K562 (cell line): ENCODE measurements at regions not wholly inside any gene's neighbourhood (a gene's known extent, or its start where the extent isn't known, plus 50 kb on each side); places are given as distances from the start of the nearest gene placed in this dataset.
A peak's percentile ranks its signal among the peaks of the same experiment; 100 is the strongest.
"Not testable (repeated sequence)": the region's sequence is repeated elsewhere in the genome, so short reads cannot be mapped to it uniquely, and the experiment has no call there.

Source experiments
- ATAC-seq: fragments of 200-7000 bp; cut with Tn5 transposase; 3 replicates; pipeline ENCODE4 v1.9.1; 2020; ENCODE audit warnings: moderate library complexity
- BruUV-seq: library from RNA; stranded (reverse); fragments of 400-500 nt; replicated peaks from 2 replicates; lab custom pipeline; 2021; lab: Mats Ljungman, UMichigan
- CTCF ChIA-PET: fragments of 300-600 bp; formaldehyde crosslinking; extraction: SDS; loops from one replicate; lab custom pipeline; 2021; ENCODE audit warnings: low intra/inter-chr PET ratio; lab: Yijun Ruan, JAX
- POLR2A ChIA-PET: fragments of 300-600, 350-650 bp; sonication (Branson Sonifier 250); formaldehyde crosslinking; extraction: SDS; loops from one replicate; lab custom pipeline; 2021; ENCODE audit warnings: antibody characterized with exemption, inconsistent platforms; lab: Yijun Ruan, JAX
- DNase-seq, 4 experiments: peaks; one replicate each; pipeline versions ENCODE4 v3.0.0 to v3.0.0-alpha.2; 2011 to 2018; ENCODE audit warnings: low spot score in 3 of 4, mixed read lengths in 3 of 4; ENCODE audit errors: extremely low read depth in 1 of 4
- FAIRE-seq: peaks from 2 replicates; lab custom pipeline; 2011; peaks lifted over from hg19 to GRCh38; lab: Jason Lieb, UNC
- H2AFZ ChIP-seq: 2 replicates; pipeline ENCODE4 v1.6.0; 2011; ENCODE audit warnings: low read depth, low read length, control low read depth, inconsistent platforms
- H3K27ac ChIP-seq: fragments of 200-600 bp; 3 replicates; pipeline ENCODE4 v1.8.0; 2011; ENCODE audit warnings: low read depth, mild to moderate bottlenecking, control low read depth, inconsistent platforms, low read length, moderate library complexity, mixed read lengths; ENCODE audit errors: extremely low read depth
- H3K27me3 ChIP-seq, 2 experiments: fragments of 300-600 bp in 1 of 2; 2 replicates in 1 of 2; 3 replicates in 1 of 2; pipeline versions ENCODE4 v1.6.0 to v1.8.0; 2011; ENCODE audit warnings: inconsistent platforms in 2 of 2, low read length in 2 of 2, mild to moderate bottlenecking in 1 of 2, mixed read lengths in 1 of 2, moderate library complexity in 1 of 2; ENCODE audit not compliant: control insufficient read depth in 2 of 2, insufficient read depth in 2 of 2
- H3K36me3 ChIP-seq: fragments of 300-600 bp; 3 replicates; pipeline ENCODE4 v1.8.0; 2011; ENCODE audit warnings: mild to moderate bottlenecking, low read length, inconsistent platforms; ENCODE audit not compliant: control insufficient read depth, insufficient read depth
- H3K4me1 ChIP-seq, 2 experiments: fragments of 200-600 bp in 1 of 2; replicated peaks in 1 of 2; 2 replicates in 1 of 2; 3 replicates in 1 of 2; pipeline versions ENCODE4 v1.5.1 to v1.8.0; 2011; ENCODE audit warnings: inconsistent platforms in 2 of 2, low read length in 2 of 2, mild to moderate bottlenecking in 1 of 2, mixed read lengths in 1 of 2, moderate library complexity in 1 of 2; ENCODE audit not compliant: control insufficient read depth in 2 of 2, insufficient read depth in 2 of 2
- H3K4me2 ChIP-seq: 2 replicates; pipeline ENCODE4 v1.6.1; 2011; ENCODE audit warnings: low read length, control low read depth, inconsistent platforms, mixed read lengths; ENCODE audit not compliant: insufficient read depth
- H3K4me3 ChIP-seq: fragments of 200-600 bp; sonication (generic), shearing (Covaris generic); 2 replicates; pipeline ENCODE4 v1.5.1; 2016; ENCODE audit warnings: control low read depth, inconsistent platforms
- H3K79me2 ChIP-seq: fragments of 200-600 bp; 3 replicates; pipeline ENCODE4 v1.8.0; 2011; ENCODE audit warnings: low read length, inconsistent platforms; ENCODE audit not compliant: control insufficient read depth, insufficient read depth
- H3K9ac ChIP-seq, 2 experiments: 2 replicates each; pipeline versions ENCODE4 v1.6.0 to v1.6.1; 2011; ENCODE audit warnings: low read depth in 2 of 2, low read length in 2 of 2, control low read depth in 1 of 2, inconsistent platforms in 1 of 2, mild to moderate bottlenecking in 1 of 2, mixed read lengths in 1 of 2; ENCODE audit not compliant: insufficient read depth in 1 of 2
- H3K9me1 ChIP-seq: one replicate; pipeline ENCODE4 v1.6.0; 2011; ENCODE audit warnings: inconsistent platforms, mild to moderate bottlenecking, low read length, moderate library complexity; ENCODE audit not compliant: control insufficient read depth, insufficient read depth
- H3K9me3 ChIP-seq: replicated peaks from 2 replicates; pipeline ENCODE4 v1.5.1; 2011; ENCODE audit warnings: low read depth, low read length, inconsistent platforms; ENCODE audit not compliant: control insufficient read depth, insufficient read depth
- H4K20me1 ChIP-seq: replicated peaks from 2 replicates; pipeline ENCODE4 v1.6.1; 2011; ENCODE audit warnings: low read length, inconsistent platforms, mixed read lengths; ENCODE audit not compliant: control insufficient read depth, insufficient read depth
- ZBTB40 ChIP-seq, 2 experiments: fragments of 450-650 bp in 1 of 2; sonication (generic) in 1 of 2; formaldehyde crosslinking in 1 of 2; IDR thresholded peaks; 2 replicates each; pipeline versions ENCODE4 v1.7.1 to v1.9.0; 2016 to 2022; ENCODE audit warnings: inconsistent platforms in 1 of 2, mild to moderate bottlenecking in 1 of 2, missing genetic modification reagents in 1 of 2
- WGBS: fragments of 100-300 bp; shearing (Covaris generic); methylation state at CpG from one replicate; pipeline ENCODE4 v1.1.6; 2016; ENCODE audit warnings: low coverage, mixed read lengths; ENCODE audit not compliant: insufficient coverage; ENCODE audit errors: missing lambda C conversion rate; 5-methylcytosine and 5-hydroxymethylcytosine counted together
- in situ Hi-C: fragments of 300-500 bp; cut with MboI; formaldehyde crosslinking; loops from 4 replicates; pipeline ENCODE4 v1.15.0; 2018; ENCODE audit warnings: inconsistent platforms, mixed read lengths
- intact Hi-C: fragments of 100-400 bp; cut with micrococcal nuclease; formaldehyde crosslinking; loops from 2 replicates; pipeline ENCODE4 v1.14.2; 2022

GRCh38 chr16:5247403-5247802 is 149.8 kb upstream of the EEF2KMT start:
- H3K27ac ChIP-seq, H3K9ac ChIP-seq, CTCF ChIA-PET, intact Hi-C loops, H3K9me1 ChIP-seq, H3K9me3 ChIP-seq, H3K4me2 ChIP-seq, H3K4me3 ChIP-seq, H3K4me1 ChIP-seq, H3K27me3 ChIP-seq, H2AFZ ChIP-seq, BruUV-seq, POLR2A ChIA-PET, H3K79me2 ChIP-seq, H3K36me3 ChIP-seq, H4K20me1 ChIP-seq, FAIRE-seq, DNase-seq, ATAC-seq: not testable (repeated sequence)
- WGBS: 3% methylated on average over 3 of the region's 4 CpGs
- TF ChIP-seq ZBTB40 (IDR thresholded peaks at IDR 0.05) (peak; percentile 82), ZBTB40 (CRISPR knock-in tag; IDR thresholded peaks at IDR 0.05) (peak; percentile 68)
- in situ Hi-C loops: loop anchor here (25.0 kb wide), 2 partner anchors 240 to 365 kb away; no protein-coding TSS in a partner anchor

DNA sequence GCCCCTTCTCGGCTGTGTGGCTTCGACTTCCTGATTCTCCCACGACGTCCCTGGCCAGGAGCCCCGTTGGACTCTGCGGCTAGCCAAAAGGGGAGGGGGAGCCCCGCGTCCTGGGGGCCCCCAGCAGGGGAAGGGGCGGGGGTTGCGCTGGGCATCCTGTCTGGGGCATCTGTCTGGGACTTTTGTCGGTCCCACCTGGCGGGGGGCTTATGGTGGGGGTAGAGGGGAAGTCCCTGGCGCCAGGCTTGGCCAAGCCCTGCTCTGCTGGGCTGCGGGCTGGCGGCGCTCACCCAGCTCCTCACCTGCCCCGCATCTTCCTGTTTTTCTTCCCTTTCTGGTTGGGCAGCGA is 142.7 kb upstream of the EEF2KMT start:
- H3K4me3 ChIP-seq, H3K9me3 ChIP-seq, H4K20me1 ChIP-seq, ATAC-seq, BruUV-seq, POLR2A ChIA-PET, H3K9me1 ChIP-seq, H3K9ac ChIP-seq, H3K4me2 ChIP-seq, DNase-seq, H3K27me3 ChIP-seq, CTCF ChIA-PET, H3K36me3 ChIP-seq, H3K27ac ChIP-seq, intact Hi-C loops, FAIRE-seq, H3K79me2 ChIP-seq, H3K4me1 ChIP-seq, H2AFZ ChIP-seq: not testable (repeated sequence)
- 6% methylated on average over 6 of the region's 18 CpGs for WGBS
- in situ Hi-C loops: loop anchor here (25.0 kb wide), 2 partner anchors 247 to 372 kb away; no protein-coding TSS in a partner anchor
